Peyer's patch (tissue), 4 donors: ENCODE measurements at regions not wholly inside any gene's neighbourhood (a gene's known extent, or its start where the extent isn't known, plus 50 kb on each side); places are given as distances from the start of the nearest gene placed in this dataset.

Source experiments
- DNase-seq, 3 donors: peaks; one replicate each; pipeline ENCODE4 v3.0.0-alpha.2; 2017 to 2019
- H3K27ac ChIP-seq, 4 donors: fragments of 200-600 bp; sonication (generic); one replicate each; pipeline ENCODE4 v1.5.1; 2016 to 2019
- H3K27me3 ChIP-seq, 2 donors: fragments of 200-600 bp; sonication (generic); one replicate each; pipeline ENCODE4 v1.5.1; 2019
- H3K36me3 ChIP-seq, 3 donors: fragments of 200-600 bp; sonication (generic); one replicate each; pipeline ENCODE4 v1.5.1; 2016 to 2019
- H3K4me1 ChIP-seq, 4 donors: fragments of 200-600 bp; sonication (generic); one replicate each; pipeline ENCODE4 v1.5.1; 2016 to 2019
- H3K4me3 ChIP-seq, 4 donors: fragments of 200-600 bp; sonication (generic); 1 replicate in 3 of 4; 2 replicates in 1 of 4; pipeline ENCODE4 v1.5.1; 2016 to 2019; ENCODE audit warnings: mild to moderate bottlenecking in 1 of 4
- H3K9me3 ChIP-seq, 4 donors: fragments of 200-600 bp; sonication (generic); one replicate each; pipeline ENCODE4 v1.5.1; 2016 to 2019; ENCODE audit warnings: mild to moderate bottlenecking in 1 of 4
- CTCF ChIP-seq, 6 experiments: fragments of 450-650 bp in 4 of 6; fragments of 200-600 bp in 2 of 6; sonication (generic) in 1 of 6; IDR thresholded peaks; one replicate each; pipeline ENCODE4 v1.5.1; 2017 to 2019; ENCODE audit warnings: antibody characterized with exemption in 6 of 6, mild to moderate bottlenecking in 3 of 6, moderate library complexity in 1 of 6
- POLR2A ChIP-seq, 2 donors: fragments of 450-650 bp; IDR thresholded peaks; one replicate each; pipeline ENCODE4 v1.5.1; 2017; ENCODE audit warnings: antibody characterized with exemption in 2 of 2, mild to moderate bottlenecking in 2 of 2, moderate library complexity in 2 of 2

- H3K9me3 ChIP-seq = no peaks in the 10 kb centered on the region
- TF ChIP-seq CTCF (IDR thresholded peaks at IDR 0.05) (no peak), POLR2A (IDR thresholded peaks at IDR 0.05) (no peak)
- H3K27ac ChIP-seq = no peak overlapping the region
- no peak for DNase-seq
- no peaks in the 10 kb centered on the region for H3K27me3 ChIP-seq
- no peaks in the 10 kb centered on the region for H3K36me3 ChIP-seq
- H3K4me3 ChIP-seq = no peak overlapping the region
- no peaks in the 10 kb centered on the region for H3K4me1 ChIP-seq
Observed at GRCh38 chr6:9409126-9409525, 973.8 kb upstream of the SLC35B3 start.

GRCh38 chr6:9408402-9409117, 973.2 kb upstream of the SLC35B3 start:
- H3K9me3 ChIP-seq = no peaks in the 10 kb centered on the region
- H3K36me3 ChIP-seq = no peaks in the 10 kb centered on the region
- no peaks in the 10 kb centered on the region for H3K27me3 ChIP-seq
- H3K4me3 ChIP-seq = no peak overlapping the region
- no peak overlapping the region for H3K27ac ChIP-seq
- no peaks in the 10 kb centered on the region for H3K4me1 ChIP-seq
- no peak for DNase-seq
- TF ChIP-seq CTCF (IDR thresholded peaks at IDR 0.05) (no peak), POLR2A (IDR thresholded peaks at IDR 0.05) (no peak)

- TF ChIP-seq CTCF (IDR thresholded peaks at IDR 0.05) = no peak
- no peak for DNase-seq
Observed at GRCh38 chr6:9405825-9406224, 970.5 kb upstream of the SLC35B3 start.

GRCh38 chr6:9405369-9405768, 970.0 kb upstream of the SLC35B3 start:
- no peak overlapping the region for H3K4me3 ChIP-seq
- DNase-seq = no peak
- TF ChIP-seq CTCF (IDR thresholded peaks at IDR 0.05) (no peak), POLR2A (IDR thresholded peaks at IDR 0.05) (no peak)

More at GRCh38 chr6:9405825-9406224, 970.5 kb upstream of the SLC35B3 start:
- H3K36me3 ChIP-seq = no peaks in the 10 kb centered on the region
- H3K4me1 ChIP-seq = no peaks in the 10 kb centered on the region
- H3K4me3 ChIP-seq = no peak overlapping the region
- no peak overlapping the region for H3K27ac ChIP-seq
- no peaks in the 10 kb centered on the region for H3K27me3 ChIP-seq
- H3K9me3 ChIP-seq = no peaks in the 10 kb centered on the region

GRCh38 chr6:9404351-9405146, 969.2 kb upstream of the SLC35B3 start:
- Histone ChIP-seq H3K9me3 (no peaks in the 10 kb centered on the region), H3K4me3 (no peak overlapping the region), H3K27ac (no peak overlapping the region), H3K36me3 (no peaks in the 10 kb centered on the region), H3K4me1 (no peaks in the 10 kb centered on the region), H3K27me3 (no peaks in the 10 kb centered on the region)
- TF ChIP-seq POLR2A (IDR thresholded peaks at IDR 0.05) = no peak
- no peak for TF ChIP-seq CTCF (IDR thresholded peaks at IDR 0.05)
- DNase-seq = no peak

More at GRCh38 chr6:9405369-9405768, 970.0 kb upstream of the SLC35B3 start:
- H3K27me3 ChIP-seq = no peaks in the 10 kb centered on the region
- no peak overlapping the region for H3K27ac ChIP-seq
- H3K9me3 ChIP-seq = no peaks in the 10 kb centered on the region
- H3K36me3 ChIP-seq = no peaks in the 10 kb centered on the region
- no peaks in the 10 kb centered on the region for H3K4me1 ChIP-seq
